Transverse colon (tissue), 4 donors: ENCODE measurements at regions not wholly inside any gene's neighbourhood (a gene's known extent, or its start where the extent isn't known, plus 50 kb on each side); places are given as distances from the start of the nearest gene placed in this dataset.

Source experiments
- DNase-seq: peaks from one replicate; pipeline ENCODE4 v3.0.0-alpha.2; 2019
- H3K27ac ChIP-seq, 4 donors: fragments of 200-600 bp; sonication (generic); 2 replicates each; pipeline ENCODE4 v1.5.1; 2016 to 2018; ENCODE audit warnings: inconsistent platforms in 4 of 4
- H3K27me3 ChIP-seq: fragments of 200-600 bp; sonication (generic); 2 replicates; pipeline ENCODE4 v1.5.1; 2017; ENCODE audit warnings: inconsistent platforms
- H3K36me3 ChIP-seq, 4 donors: fragments of 200-600 bp; sonication (generic); 2 replicates each; pipeline ENCODE4 v1.5.1; 2017 to 2019; ENCODE audit warnings: inconsistent platforms in 4 of 4
- H3K4me1 ChIP-seq, 4 donors: fragments of 200-600 bp; sonication (generic); 2 replicates each; pipeline ENCODE4 v1.5.1; 2017 to 2020; ENCODE audit warnings: inconsistent platforms in 4 of 4
- H3K4me3 ChIP-seq, 4 donors: fragments of 200-600 bp; sonication (generic); 1 replicate in 1 of 4; 2 replicates in 3 of 4; pipeline versions ENCODE4 v1.5.1 to v1.6.1; 2017 to 2019; ENCODE audit warnings: inconsistent platforms in 4 of 4
- H3K9me3 ChIP-seq, 2 donors: fragments of 200-600 bp; sonication (generic); 2 replicates each; pipeline ENCODE4 v1.5.1; 2017 to 2019; ENCODE audit warnings: inconsistent platforms in 2 of 2
- EP300 ChIP-seq: sonication (generic); formaldehyde crosslinking; IDR thresholded peaks from one replicate; pipeline ENCODE4 v1.6.1; 2017; ENCODE audit warnings: antibody characterized with exemption, low read depth
- POLR2A ChIP-seq: fragments of 450-650 bp; IDR thresholded peaks from one replicate; pipeline ENCODE4 v1.6.1; 2016; ENCODE audit warnings: antibody characterized with exemption, mild to moderate bottlenecking, moderate library complexity
- POLR2AphosphoS5 ChIP-seq, 3 donors: sonication (generic); formaldehyde crosslinking; IDR thresholded peaks; one replicate each; pipeline ENCODE4 v1.6.1; 2016; ENCODE audit warnings: antibody characterized with exemption in 3 of 3
- WGBS, 2 donors: methylation state at CpG; one replicate each; pipeline ENCODE4 v1.1.5; 2018; ENCODE audit warnings: low coverage in 1 of 2; 5-methylcytosine and 5-hydroxymethylcytosine counted together
- in situ Hi-C, 4 donors: fragments of 200-750 bp; cut with MboI; loops; one replicate each; pipeline versions ENCODE4 v1.15.0 to v1.15.1; 2017; ENCODE audit warnings: low sequenced_read_pairs in 3 of 4, low pct_ligation_motif_present in 1 of 4, low pct_unique_long_range_greater_than_20kb in 1 of 4
- intact Hi-C: fragments of 100-400 bp; cut with DNase I; formaldehyde crosslinking; loops from one replicate; pipeline ENCODE4 v1.15.1; 2023; ENCODE audit warnings: low total_unique reads
- TF ChIP-seq, protein P1 (sequence below), 5 experiments: fragments of 200-600 bp in 3 of 5; fragments of 450-650 bp in 2 of 5; sonication (generic) in 3 of 5; IDR thresholded peaks; 1 replicate in 2 of 5; 2 replicates in 3 of 5; pipeline ENCODE4 v1.5.1; 2016 to 2017; ENCODE audit warnings: antibody characterized with exemption in 5 of 5, inconsistent platforms in 3 of 5, mild to moderate bottlenecking in 2 of 5, moderate library complexity in 1 of 5

DNA sequence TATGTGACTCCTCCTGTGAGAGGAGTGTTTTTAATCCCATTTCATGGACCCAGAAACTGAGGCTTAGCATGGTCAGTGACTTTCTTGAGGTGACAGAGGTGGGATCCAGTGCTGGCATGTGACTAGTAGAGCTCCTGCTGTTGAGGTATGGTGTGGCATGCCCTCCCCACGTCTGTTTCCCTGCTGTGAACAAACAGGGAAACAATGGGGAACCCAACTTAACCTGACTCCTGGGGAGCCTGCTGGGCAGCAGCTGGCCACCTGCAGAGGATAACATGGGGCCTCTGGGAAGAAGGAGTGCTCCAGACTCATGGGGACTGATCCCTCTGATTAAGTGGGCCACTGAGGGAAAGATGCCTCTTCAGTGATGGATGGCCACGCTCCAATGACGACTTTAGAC lies 114.0 kb downstream of the BEGAIN start:
- no peaks in the 10 kb centered on the region for H3K9me3 ChIP-seq
- no peak for DNase-seq
- 92% methylated on average over 3 of the region's 3 CpGs; no CpG with 5 or more reads in 1 of the 2 donors for WGBS, 2 donors
- in situ Hi-C loops (no loop called here), intact Hi-C loops (loop anchor here (2.0 kb wide), 1 partner anchor 24 kb away; no protein-coding TSS in a partner anchor)
- no peaks in the 10 kb centered on the region for H3K27me3 ChIP-seq
- H3K4me1 ChIP-seq, result peaks cover 0 to 4% (median 0%) of the 10 kb centered on the region in 4 donors
- H3K27ac ChIP-seq, result no peak overlapping the region
- TF ChIP-seq, protein P1, sequence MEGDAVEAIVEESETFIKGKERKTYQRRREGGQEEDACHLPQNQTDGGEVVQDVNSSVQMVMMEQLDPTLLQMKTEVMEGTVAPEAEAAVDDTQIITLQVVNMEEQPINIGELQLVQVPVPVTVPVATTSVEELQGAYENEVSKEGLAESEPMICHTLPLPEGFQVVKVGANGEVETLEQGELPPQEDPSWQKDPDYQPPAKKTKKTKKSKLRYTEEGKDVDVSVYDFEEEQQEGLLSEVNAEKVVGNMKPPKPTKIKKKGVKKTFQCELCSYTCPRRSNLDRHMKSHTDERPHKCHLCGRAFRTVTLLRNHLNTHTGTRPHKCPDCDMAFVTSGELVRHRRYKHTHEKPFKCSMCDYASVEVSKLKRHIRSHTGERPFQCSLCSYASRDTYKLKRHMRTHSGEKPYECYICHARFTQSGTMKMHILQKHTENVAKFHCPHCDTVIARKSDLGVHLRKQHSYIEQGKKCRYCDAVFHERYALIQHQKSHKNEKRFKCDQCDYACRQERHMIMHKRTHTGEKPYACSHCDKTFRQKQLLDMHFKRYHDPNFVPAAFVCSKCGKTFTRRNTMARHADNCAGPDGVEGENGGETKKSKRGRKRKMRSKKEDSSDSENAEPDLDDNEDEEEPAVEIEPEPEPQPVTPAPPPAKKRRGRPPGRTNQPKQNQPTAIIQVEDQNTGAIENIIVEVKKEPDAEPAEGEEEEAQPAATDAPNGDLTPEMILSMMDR (IDR thresholded peaks at IDR 0.05), result no peak
- no peak for TF ChIP-seq EP300
- TF ChIP-seq POLR2A, result no peak
- H3K36me3 ChIP-seq, result no peaks in the 10 kb centered on the region
- no peak overlapping the region for H3K4me3 ChIP-seq

DNA sequence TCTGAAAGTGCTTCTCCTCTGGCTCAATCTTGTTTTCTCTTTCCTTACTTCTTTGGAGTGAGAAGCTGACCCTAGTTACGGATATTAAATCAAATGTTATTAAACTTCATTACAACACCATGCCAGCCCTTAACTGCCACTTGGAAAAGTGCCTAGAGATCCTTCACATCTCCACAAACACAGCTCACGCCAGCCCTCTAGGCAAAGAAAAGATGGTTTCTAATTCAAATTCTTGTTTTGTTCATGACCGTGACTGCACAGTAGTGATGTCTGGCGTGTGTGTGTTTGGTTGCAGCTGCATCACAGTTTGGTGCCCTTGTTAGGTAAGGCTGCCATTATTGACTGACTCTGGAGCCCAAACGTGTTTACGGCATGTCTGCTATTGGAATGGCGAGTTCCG lies 113.0 kb downstream of the BEGAIN start:
- no peak for DNase-seq
- H3K9me3 ChIP-seq, result no peaks in the 10 kb centered on the region
- H3K4me1 ChIP-seq, result peaks cover 0 to 4% (median 0%) of the 10 kb centered on the region in 4 donors
- 90 to 93% methylated on average over 5 to 8 of the region's 8 CpGs for WGBS, 2 donors
- in situ Hi-C loops (no loop called here), intact Hi-C loops (no loop called here)
- no peaks in the 10 kb centered on the region for H3K27me3 ChIP-seq
- H3K36me3 ChIP-seq, result no peaks in the 10 kb centered on the region
- no peak for TF ChIP-seq EP300
- TF ChIP-seq, protein P1 (IDR thresholded peaks at IDR 0.05), result no peak
- TF ChIP-seq POLR2AphosphoS5 (IDR thresholded peaks at IDR 0.05), result no peak
- H3K27ac ChIP-seq, result no peak overlapping the region
- no peak overlapping the region for H3K4me3 ChIP-seq

DNA sequence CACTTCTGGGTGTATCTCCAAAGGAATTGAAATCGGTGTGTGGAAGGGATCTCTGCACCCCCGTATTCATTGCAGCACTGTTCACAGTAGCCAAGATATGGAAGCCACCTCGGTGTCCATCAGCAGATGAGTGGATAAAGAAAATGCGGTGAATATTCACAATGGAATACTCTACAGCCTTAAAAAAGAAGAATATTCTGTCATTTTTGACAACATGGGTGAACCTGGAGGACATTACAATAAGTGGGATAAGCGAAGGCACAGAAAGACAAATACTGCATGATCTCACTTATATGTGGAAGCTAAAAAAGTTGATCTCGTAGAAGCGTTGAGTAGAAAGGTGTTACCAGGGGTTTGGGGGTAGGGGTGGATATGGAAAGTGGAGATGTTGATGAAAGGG lies 111.9 kb downstream of the BEGAIN start:
- peaks cover 0 to 4% (median 0%) of the 10 kb centered on the region in 4 donors for H3K4me1 ChIP-seq
- TF ChIP-seq EP300, result no peak
- TF ChIP-seq, protein P1 (IDR thresholded peaks at IDR 0.05), result no peak
- WGBS, 2 donors, result 97 to 100% methylated on average over 6 to 7 of the region's 7 CpGs
- H3K36me3 ChIP-seq, result no peaks in the 10 kb centered on the region
- DNase-seq, result no peak
- in situ Hi-C loops, result no loop called here
- no peak overlapping the region for H3K27ac ChIP-seq
- intact Hi-C loops, result no loop called here
- no peak overlapping the region for H3K4me3 ChIP-seq
- no peaks in the 10 kb centered on the region for H3K27me3 ChIP-seq
- H3K9me3 ChIP-seq, result no peaks in the 10 kb centered on the region

DNA sequence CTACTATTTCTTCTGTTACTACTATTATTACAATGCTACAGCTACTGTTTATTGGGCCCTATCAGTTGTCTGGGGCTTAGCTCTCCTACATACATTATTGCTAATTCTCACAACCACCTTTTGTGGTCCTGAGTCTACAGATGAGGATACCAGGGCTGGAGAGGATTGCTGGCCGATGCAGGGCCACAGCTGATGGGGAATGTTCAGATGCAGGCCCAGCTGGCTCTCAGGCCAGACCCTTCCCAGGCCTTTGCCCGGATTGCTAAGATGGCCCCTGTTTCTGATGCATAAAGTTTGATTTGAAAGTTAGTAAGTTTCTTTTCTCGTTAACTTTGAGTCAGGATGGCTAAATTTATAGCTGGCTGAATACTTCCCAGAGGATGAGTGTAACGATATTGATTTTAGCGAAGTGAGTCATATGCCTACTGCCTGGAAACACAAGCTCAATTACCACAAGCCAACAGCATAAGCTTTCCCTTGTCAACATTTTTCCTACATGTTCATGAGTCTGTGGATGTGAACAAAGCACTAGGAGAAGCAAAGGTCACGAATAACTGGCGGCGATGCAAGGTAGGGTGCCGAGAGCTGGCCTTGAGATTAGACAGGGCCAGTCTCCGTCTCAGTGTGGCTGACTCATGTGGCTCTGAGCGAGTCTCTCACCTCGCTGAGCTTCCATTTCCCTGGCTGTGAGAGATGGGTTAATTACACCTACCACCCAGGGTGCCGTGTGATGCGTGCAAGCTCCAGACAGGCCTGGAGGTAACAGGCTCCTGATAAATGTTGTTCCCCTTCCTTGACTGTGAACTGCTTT lies 111.0 kb downstream of the BEGAIN start:
- no peaks in the 10 kb centered on the region for H3K27me3 ChIP-seq
- peak; percentile 42 for DNase-seq
- in situ Hi-C loops (no loop called here), intact Hi-C loops (no loop called here)
- TF ChIP-seq EP300, result no peak
- TF ChIP-seq, protein P1 (IDR thresholded peaks at IDR 0.05), result no peak
- no peak for TF ChIP-seq POLR2AphosphoS5 (IDR thresholded peaks at IDR 0.05)
- no peak for TF ChIP-seq POLR2A
- no peaks in the 10 kb centered on the region for H3K36me3 ChIP-seq
- 85 to 95% methylated on average over 3 to 14 of the region's 14 CpGs for WGBS, 2 donors
- no peak overlapping the region for H3K27ac ChIP-seq
- no peak overlapping the region for H3K4me3 ChIP-seq
- H3K4me1 ChIP-seq, result peaks cover 0 to 4% (median 0%) of the 10 kb centered on the region in 4 donors
- no peaks in the 10 kb centered on the region for H3K9me3 ChIP-seq
